Mesodermal cell (in vitro differentiated cells): ENCODE measurements at regions not wholly inside any gene's neighbourhood (a gene's known extent, or its start where the extent isn't known, plus 50 kb on each side); places are given as distances from the start of the nearest gene placed in this dataset.
"Not testable (repeated sequence)": the region's sequence is repeated elsewhere in the genome, so short reads cannot be mapped to it uniquely, and the experiment has no call there.

Experiments
- H3K27ac ChIP-seq: 2 replicates; pipeline ENCODE4 v1.7.0; 2013; ENCODE audit warnings: mild to moderate bottlenecking, low read depth, low read length, moderate library complexity; ENCODE audit not compliant: severe bottlenecking
- H3K36me3 ChIP-seq: 2 replicates; pipeline ENCODE4 v1.7.1; 2013; ENCODE audit warnings: mild to moderate bottlenecking, low read length, moderate library complexity; ENCODE audit not compliant: control insufficient read depth, insufficient read depth
- H3K4me1 ChIP-seq: one replicate; pipeline ENCODE4 v1.7.1; 2013; ENCODE audit warnings: mild to moderate bottlenecking, low read length; ENCODE audit not compliant: insufficient read depth, control insufficient read depth, poor library complexity, severe bottlenecking
- H3K4me3 ChIP-seq: 2 replicates; pipeline ENCODE4 v1.7.0; 2013; ENCODE audit warnings: low read length, control low read depth, mild to moderate bottlenecking; ENCODE audit not compliant: insufficient read depth, poor library complexity, severe bottlenecking; ENCODE audit errors: extremely low read depth
- H3K9me3 ChIP-seq: 2 replicates; pipeline ENCODE4 v1.7.1; 2013; ENCODE audit warnings: mild to moderate bottlenecking, low read length, moderate library complexity; ENCODE audit not compliant: control insufficient read depth
- WGBS, 2 experiments: methylation state at CpG; one replicate each; pipeline ENCODE4 v1.1.5; 2013; ENCODE audit warnings: missing lambda C conversion rate in 2 of 2; ENCODE audit not compliant: insufficient coverage in 2 of 2; 5-methylcytosine and 5-hydroxymethylcytosine counted together

GRCh38 chr2:192544371-192544955 lies 349.7 kb upstream of the TMEFF2 start:
- WGBS, 2 experiments: no CpG with 5 or more reads among the region's 4 CpGs
- Histone ChIP-seq H3K27ac (no peak overlapping the region), H3K36me3 (no peaks in the 10 kb centered on the region)

GRCh38 chr2:192542148-192543066 lies 347.7 kb upstream of the TMEFF2 start:
- not testable (repeated sequence) for H3K4me3 ChIP-seq, H3K27ac ChIP-seq, H3K4me1 ChIP-seq, H3K9me3 ChIP-seq, H3K36me3 ChIP-seq
- WGBS, 2 experiments: no CpG with 5 or more reads among the region's 14 CpGs

More at GRCh38 chr2:192544371-192544955, 349.7 kb upstream of the TMEFF2 start:
- no peak overlapping the region for H3K4me3 ChIP-seq
- no peaks in the 10 kb centered on the region for H3K9me3 ChIP-seq
- no peaks in the 10 kb centered on the region for H3K4me1 ChIP-seq

- no CpG with 5 or more reads among the region's 5 CpGs for WGBS, 2 experiments
- Histone ChIP-seq H3K4me3 (no peak overlapping the region), H3K36me3 (no peaks in the 10 kb centered on the region)
These were observed 344.6 kb upstream of the TMEFF2 start for GRCh38 chr2:192539306-192539705.

GRCh38 chr2:192536922-192537624 lies 342.3 kb upstream of the TMEFF2 start:
- WGBS, 2 experiments: no CpG with 5 or more reads among the region's 2 CpGs
- no peaks in the 10 kb centered on the region for H3K36me3 ChIP-seq
- no peak overlapping the region for H3K27ac ChIP-seq
- no peaks in the 10 kb centered on the region for H3K9me3 ChIP-seq
- H3K4me3 ChIP-seq: no peak overlapping the region
- no peaks in the 10 kb centered on the region for H3K4me1 ChIP-seq

More at GRCh38 chr2:192539306-192539705, 344.6 kb upstream of the TMEFF2 start:
- no peaks in the 10 kb centered on the region for H3K4me1 ChIP-seq
- H3K9me3 ChIP-seq: no peaks in the 10 kb centered on the region
- no peak overlapping the region for H3K27ac ChIP-seq

- Histone ChIP-seq H3K27ac (no peak overlapping the region), H3K4me1 (no peaks in the 10 kb centered on the region), H3K4me3 (no peak overlapping the region), H3K36me3 (no peaks in the 10 kb centered on the region), H3K9me3 (no peaks in the 10 kb centered on the region)
- no CpG with 5 or more reads among the region's 3 CpGs for WGBS, 2 experiments
These were observed 341.5 kb upstream of the TMEFF2 start for GRCh38 chr2:192535956-192536921.

- 100% methylated on average over 2 of the region's 3 CpGs; no CpG with 5 or more reads in 1 of the 2 experiments for WGBS, 2 experiments
- Histone ChIP-seq H3K27ac (no peak overlapping the region), H3K4me1 (no peaks in the 10 kb centered on the region), H3K4me3 (no peak overlapping the region), H3K9me3 (no peaks in the 10 kb centered on the region), H3K36me3 (no peaks in the 10 kb centered on the region)
These were observed 339.3 kb upstream of the TMEFF2 start for GRCh38 chr2:192534072-192534471.

GRCh38 chr2:192524642-192525251 lies 330.0 kb upstream of the TMEFF2 start:
- H3K36me3 ChIP-seq, H3K9me3 ChIP-seq, H3K4me1 ChIP-seq, H3K4me3 ChIP-seq, H3K27ac ChIP-seq: not testable (repeated sequence)
- WGBS, 2 experiments: 87% methylated on average over 7 to 10 of the region's 10 CpGs

GRCh38 chr2:192524214-192524613 lies 329.5 kb upstream of the TMEFF2 start:
- 67 to 83% methylated on average over 3 of the region's 3 CpGs for WGBS, 2 experiments
- not testable (repeated sequence) for H3K27ac ChIP-seq, H3K4me3 ChIP-seq, H3K9me3 ChIP-seq, H3K4me1 ChIP-seq, H3K36me3 ChIP-seq

GRCh38 chr2:192515937-192516336 lies 321.2 kb upstream of the TMEFF2 start:
- no peaks in the 10 kb centered on the region for H3K36me3 ChIP-seq
- H3K9me3 ChIP-seq: no peaks in the 10 kb centered on the region

More at GRCh38 chr2:192515937-192516336, 321.2 kb upstream of the TMEFF2 start:
- Histone ChIP-seq H3K4me3 (no peak overlapping the region), H3K4me1 (no peaks in the 10 kb centered on the region), H3K27ac (no peak overlapping the region)
- WGBS, 2 experiments: 100% methylated on average over 2 of the region's 3 CpGs; no CpG with 5 or more reads in 1 of the 2 experiments
